ENCODE measurements at regions not wholly inside any gene's neighbourhood (a gene's known extent, or its start where the extent isn't known, plus 50 kb on each side); places are given as distances from the start of the nearest gene placed in this dataset.

DNA sequence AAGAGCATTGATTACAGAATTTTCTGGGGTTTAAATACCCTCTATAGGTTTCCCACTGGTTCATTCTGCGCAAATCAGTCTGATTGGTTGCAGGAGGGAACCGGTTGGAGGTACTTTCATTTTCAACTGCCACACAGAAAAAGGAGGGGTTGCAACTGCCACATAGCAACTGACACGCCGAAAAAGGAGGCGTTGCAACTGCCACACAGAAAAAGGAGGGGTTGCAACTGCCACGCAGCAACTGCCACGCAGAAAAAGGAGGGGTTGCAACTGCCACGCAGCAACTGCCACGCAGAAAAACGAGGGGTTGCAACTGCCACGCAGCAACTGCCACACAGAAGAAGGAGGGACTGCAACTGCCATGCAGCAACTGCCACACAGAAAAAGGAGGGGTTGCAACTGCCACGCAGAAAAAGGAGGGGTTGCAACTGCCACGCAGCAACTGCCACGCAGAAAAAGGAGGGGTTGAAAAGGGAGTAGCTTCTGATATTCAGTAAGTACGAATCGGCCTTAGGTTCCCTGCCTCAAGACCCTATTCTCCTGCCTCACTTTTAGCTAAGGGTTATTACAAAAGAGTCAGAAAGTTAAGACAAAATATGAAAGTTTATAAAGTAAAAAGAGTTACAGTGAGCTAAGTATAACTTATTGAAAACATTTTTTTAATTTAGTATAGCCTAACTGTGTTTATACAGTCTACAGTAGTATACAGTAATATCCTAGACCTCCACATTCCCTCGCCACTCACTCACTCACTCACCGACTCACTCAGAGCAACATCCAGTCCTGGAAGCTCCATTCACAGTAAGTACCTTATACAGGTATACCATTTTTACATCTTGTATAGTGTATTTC is 431.8 kb downstream of the KCTD8 start:
- no peak overlapping the region for H3K4me3 Mint-ChIP-seq
- H3K27me3 Mint-ChIP-seq = no peaks in the 10 kb centered on the region
- H3K27ac Mint-ChIP-seq = no peak overlapping the region
- no peaks in the 10 kb centered on the region for H3K36me3 Mint-ChIP-seq
- no peak for DNase-seq (ENCODE audit: low spot score in 2 of 2)
- H3K9me3 Mint-ChIP-seq = no peaks in the 10 kb centered on the region
- no peaks in the 10 kb centered on the region for H3K4me1 Mint-ChIP-seq
- ATAC-seq (ENCODE audit: low read depth) = no peak

DNA sequence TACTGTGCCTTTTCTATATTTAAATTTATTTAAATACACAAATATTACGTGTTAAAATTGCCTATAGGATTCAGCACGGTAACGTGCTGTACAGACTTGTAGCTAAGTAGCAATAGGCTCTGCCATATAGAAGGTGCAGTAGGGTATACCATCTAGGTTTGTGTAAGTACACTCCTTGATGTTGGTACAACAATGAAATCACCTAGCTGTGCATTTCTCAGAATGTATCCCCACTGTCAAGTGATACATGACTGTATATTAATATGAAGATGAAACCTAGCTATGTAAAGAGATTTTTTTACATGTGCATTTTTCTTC is 431.2 kb downstream of the KCTD8 start:
- Mint-ChIP-seq H3K36me3 (no peaks in the 10 kb centered on the region), H3K4me3 (no peak overlapping the region), H3K4me1 (no peaks in the 10 kb centered on the region), H3K9me3 (no peaks in the 10 kb centered on the region), H3K27ac (no peak overlapping the region), H3K27me3 (no peaks in the 10 kb centered on the region)
- ATAC-seq (ENCODE audit: low read depth) = no peak
- DNase-seq (ENCODE audit: low spot score in 2 of 2) = no peak

DNA sequence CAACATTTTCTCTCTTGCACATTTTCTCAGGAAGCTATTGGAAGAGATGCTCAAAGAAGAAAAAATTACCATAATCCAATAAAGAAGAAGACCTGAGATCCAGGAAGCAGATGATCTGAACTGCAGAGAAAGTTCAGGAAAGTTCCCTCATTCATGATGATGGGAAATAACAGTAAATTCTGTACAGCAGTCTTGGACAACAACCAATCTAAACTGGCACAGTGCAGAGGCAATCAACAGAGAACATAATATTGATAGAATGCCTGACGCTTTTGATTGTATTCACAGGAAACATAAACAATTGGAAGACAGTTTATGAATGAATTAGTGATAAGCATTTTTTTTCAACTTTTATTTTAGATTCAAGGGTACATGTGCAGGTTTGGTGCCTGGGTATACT is 428.9 kb downstream of the KCTD8 start:
- no peaks in the 10 kb centered on the region for H3K4me1 Mint-ChIP-seq
- H3K36me3 Mint-ChIP-seq = no peaks in the 10 kb centered on the region
- no peak overlapping the region for H3K4me3 Mint-ChIP-seq
- DNase-seq (ENCODE audit: low spot score in 2 of 2) (no peak), ATAC-seq (ENCODE audit: low read depth) (no peak)
- H3K27ac Mint-ChIP-seq = no peak overlapping the region
- H3K9me3 Mint-ChIP-seq = no peaks in the 10 kb centered on the region
- no peaks in the 10 kb centered on the region for H3K27me3 Mint-ChIP-seq

DNA sequence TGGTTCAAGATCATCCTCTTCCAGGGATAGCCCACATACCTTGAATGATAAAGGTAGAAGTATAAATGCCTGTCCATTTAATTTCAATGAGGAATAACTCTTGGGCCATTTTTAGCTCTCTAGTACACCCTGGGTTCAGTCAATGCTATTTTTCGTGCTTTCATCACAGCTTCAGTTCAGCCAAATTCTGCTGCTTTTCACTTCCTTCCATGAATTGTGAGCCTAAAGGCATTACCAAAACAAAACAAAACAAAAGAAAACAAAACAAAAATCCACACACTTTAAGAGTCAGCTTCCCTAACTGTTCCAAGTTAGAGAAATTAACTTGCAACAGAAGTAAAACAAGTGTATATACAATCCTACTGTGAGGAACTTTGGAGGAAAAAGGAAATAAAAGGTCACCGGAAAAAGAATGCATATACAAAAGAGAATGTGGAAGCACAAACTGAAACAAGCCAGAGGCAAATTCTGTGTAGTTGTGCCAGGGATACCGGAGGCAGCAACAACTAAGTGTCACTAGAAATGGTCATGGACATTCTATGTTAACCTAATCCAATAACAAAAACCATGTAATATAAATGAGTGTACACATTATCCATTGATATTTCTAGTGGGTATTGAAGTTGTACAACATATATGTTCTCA is 423.1 kb downstream of the KCTD8 start:
- ATAC-seq (ENCODE audit: low read depth) = no peak
- no peaks in the 10 kb centered on the region for H3K27me3 Mint-ChIP-seq
- no peak overlapping the region for H3K27ac Mint-ChIP-seq

DNA sequence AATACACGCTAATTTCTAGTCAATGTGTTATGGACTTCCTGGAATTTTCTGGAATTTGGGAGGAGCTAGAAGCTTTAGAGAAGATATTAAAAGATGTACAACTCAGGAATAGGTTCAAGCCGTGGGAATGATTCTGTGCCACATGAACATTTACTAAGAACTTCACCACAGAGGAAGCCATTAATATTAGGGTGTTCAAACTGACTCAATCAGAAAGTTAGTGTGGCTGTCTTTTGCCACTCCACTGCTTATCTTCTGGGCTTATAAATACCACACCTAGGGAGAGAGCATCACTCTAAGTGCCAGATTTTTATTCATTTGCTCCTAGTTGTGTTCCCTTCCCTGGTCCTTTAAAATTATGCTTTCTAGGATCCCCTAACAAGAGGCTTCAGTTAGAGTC is 409.8 kb downstream of the KCTD8 start:
- Mint-ChIP-seq H3K4me3 (no peak overlapping the region), H3K27me3 (no peaks in the 10 kb centered on the region), H3K4me1 (no peaks in the 10 kb centered on the region), H3K27ac (no peak overlapping the region), H3K36me3 (no peaks in the 10 kb centered on the region), H3K9me3 (no peaks in the 10 kb centered on the region)
- DNase-seq (ENCODE audit: low spot score in 2 of 2) (no peak), ATAC-seq (ENCODE audit: low read depth) (no peak)

More for the DNA sequence above, 423.1 kb downstream of the KCTD8 start:
- H3K4me1 Mint-ChIP-seq = no peaks in the 10 kb centered on the region
- DNase-seq (ENCODE audit: low spot score in 2 of 2) = no peak
- H3K4me3 Mint-ChIP-seq = no peak overlapping the region
- no peaks in the 10 kb centered on the region for H3K9me3 Mint-ChIP-seq
- H3K36me3 Mint-ChIP-seq = no peaks in the 10 kb centered on the region

DNA sequence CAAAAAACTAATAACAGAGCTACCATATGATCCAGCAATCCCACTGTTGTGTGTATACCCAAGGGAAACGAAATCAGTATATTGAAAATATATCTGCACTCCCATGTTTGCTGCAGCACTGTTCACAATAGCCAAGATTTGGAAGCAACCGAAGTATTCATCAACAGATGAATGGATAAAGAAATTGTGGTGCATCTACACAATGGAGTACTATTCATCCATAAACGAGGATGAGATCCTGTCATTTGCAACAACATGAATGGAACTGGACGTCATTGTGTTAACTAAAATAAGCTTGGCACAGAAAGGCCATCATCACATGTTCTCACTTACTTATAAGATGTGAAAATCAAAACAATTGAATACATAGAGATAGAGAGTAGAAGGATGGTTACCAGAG is 402.1 kb downstream of the KCTD8 start:
- Mint-ChIP-seq H3K36me3 (no peaks in the 10 kb centered on the region), H3K27ac (no peak overlapping the region), H3K27me3 (no peaks in the 10 kb centered on the region), H3K9me3 (peaks cover 2% of the 10 kb centered on the region), H3K4me3 (no peak overlapping the region), H3K4me1 (no peaks in the 10 kb centered on the region)
- no peak for DNase-seq (ENCODE audit: low spot score in 2 of 2)
- ATAC-seq (ENCODE audit: low read depth) = no peak

DNA sequence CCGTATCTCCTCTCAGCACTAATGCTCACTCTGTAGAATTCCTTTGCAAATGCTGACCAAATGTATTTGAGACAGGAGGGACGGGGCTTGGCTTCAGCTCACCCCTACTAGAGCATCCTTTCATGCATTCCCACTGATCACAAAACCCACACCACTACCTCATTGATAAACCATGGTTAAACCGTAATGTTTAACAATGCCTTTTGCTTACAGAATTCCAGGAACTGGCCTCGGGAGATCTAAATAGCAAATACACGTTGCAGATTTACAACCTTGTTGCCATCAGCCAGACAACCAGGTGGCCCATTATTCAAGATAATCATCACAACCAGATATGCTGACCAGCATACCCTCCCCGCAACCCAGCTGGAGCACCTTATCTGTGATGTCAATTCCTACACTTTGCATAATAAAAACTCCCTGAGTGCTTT is 391.9 kb downstream of the KCTD8 start:
- Mint-ChIP-seq H3K4me3 (no peak overlapping the region), H3K4me1 (no peaks in the 10 kb centered on the region), H3K36me3 (no peaks in the 10 kb centered on the region), H3K27ac (no peak overlapping the region), H3K9me3 (peaks cover 1% of the 10 kb centered on the region), H3K27me3 (no peaks in the 10 kb centered on the region)
- ATAC-seq (ENCODE audit: low read depth) (no peak), DNase-seq (ENCODE audit: low spot score in 2 of 2) (no peak)

DNA sequence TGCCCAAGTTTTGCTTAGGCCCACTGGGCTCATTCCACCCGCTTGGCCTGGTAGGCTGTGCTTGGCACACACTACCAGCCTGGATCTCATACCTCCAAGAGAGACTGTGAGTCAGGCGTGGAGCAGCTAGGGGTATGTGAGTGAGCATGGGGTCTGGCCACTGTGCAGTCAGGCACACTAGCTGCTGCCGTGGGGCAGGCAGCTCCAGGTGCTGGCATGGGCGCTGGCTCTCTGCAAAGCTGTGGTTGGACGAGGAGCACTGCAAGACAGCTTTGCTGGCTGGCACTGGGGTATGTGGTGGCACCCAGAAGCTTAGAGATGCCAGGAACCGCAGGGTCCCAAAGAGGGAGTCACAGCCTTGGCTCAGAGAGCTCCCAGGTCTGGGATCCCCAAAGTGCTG is 377.8 kb downstream of the KCTD8 start:
- Mint-ChIP-seq H3K4me1 (no peaks in the 10 kb centered on the region), H3K27ac (no peak overlapping the region), H3K27me3 (no peaks in the 10 kb centered on the region), H3K9me3 (peaks cover 2% of the 10 kb centered on the region), H3K36me3 (no peaks in the 10 kb centered on the region), H3K4me3 (no peak overlapping the region)
- DNase-seq (ENCODE audit: low spot score in 2 of 2) = no peak
- ATAC-seq (ENCODE audit: low read depth) = no peak

DNA sequence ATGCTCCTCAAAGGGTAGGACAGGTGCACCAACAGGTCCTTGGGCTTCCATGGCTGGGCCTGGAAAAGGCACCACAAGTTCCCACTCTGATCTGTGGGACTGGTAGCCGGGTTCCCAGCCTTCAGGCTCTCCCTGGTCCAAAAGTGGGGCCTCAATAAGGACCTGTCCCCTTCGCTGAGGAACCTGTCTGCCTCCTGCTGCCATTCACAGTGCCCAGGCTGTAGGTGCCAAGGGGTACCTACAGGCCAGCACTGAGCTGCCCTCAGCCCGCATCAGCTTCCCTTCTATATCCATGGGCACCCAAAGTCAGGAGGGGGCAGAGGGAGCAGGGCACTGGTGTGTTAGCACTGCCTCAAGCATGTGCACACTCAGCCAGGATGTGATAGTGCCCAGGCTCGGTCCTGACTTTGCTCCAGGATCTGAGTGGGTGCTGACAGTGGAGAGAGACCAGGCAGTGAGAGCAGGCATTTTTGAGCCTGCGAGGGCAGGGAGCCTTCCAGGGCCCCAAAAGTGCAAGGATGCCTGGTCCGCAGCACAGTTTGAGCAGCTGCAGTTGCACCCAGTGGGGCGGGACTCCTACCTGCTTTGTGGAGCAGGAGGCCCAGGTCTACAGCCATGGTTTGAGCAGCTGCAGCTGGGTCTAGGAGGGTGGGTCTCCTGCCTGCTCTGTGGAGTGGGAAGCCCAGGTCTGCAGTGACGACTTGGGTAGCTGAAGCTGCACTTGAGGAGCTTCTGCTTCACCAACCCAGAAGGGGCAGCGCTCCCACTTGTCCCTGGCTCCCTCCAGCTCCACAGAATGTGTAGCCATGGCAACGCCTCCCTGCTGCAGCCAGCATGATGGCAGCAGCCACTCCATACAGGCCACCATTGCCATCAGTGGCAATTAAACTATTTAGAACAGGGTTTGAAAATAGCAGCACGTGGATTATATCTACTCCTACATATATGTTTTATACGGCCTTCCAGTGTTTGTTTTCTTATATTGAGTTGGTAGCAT is 376.4 kb downstream of the KCTD8 start:
- no peaks in the 10 kb centered on the region for H3K4me1 Mint-ChIP-seq
- no peak overlapping the region for H3K27ac Mint-ChIP-seq
- no peaks in the 10 kb centered on the region for H3K36me3 Mint-ChIP-seq
- DNase-seq (ENCODE audit: low spot score in 2 of 2) = no peak
- no peak overlapping the region for H3K4me3 Mint-ChIP-seq
- ATAC-seq (ENCODE audit: low read depth) = no peak
- H3K27me3 Mint-ChIP-seq = no peaks in the 10 kb centered on the region
- H3K9me3 Mint-ChIP-seq = peaks cover 2% of the 10 kb centered on the region

DNA sequence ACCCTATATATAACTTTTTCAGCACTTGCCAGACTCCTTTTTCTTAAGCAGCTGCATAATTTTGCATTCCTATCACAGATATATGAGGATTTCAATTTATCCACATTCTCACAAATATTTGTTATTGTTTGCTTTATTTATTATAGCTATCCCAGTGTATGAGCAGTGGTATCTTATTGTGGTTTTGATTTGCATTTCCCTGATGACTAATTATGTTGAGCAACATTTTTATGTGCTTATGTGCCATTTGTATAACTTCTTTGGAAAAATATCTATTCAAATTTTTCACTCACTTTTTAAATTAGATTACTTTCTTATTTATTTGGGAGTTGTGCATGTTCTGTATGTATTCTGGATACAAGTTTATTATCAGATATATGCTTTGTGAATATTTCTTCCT is 361.9 kb downstream of the KCTD8 start:
- DNase-seq (ENCODE audit: low spot score in 2 of 2) = no peak
- no peak overlapping the region for H3K4me3 Mint-ChIP-seq
- no peaks in the 10 kb centered on the region for H3K36me3 Mint-ChIP-seq
- H3K9me3 Mint-ChIP-seq = peaks cover 7% of the 10 kb centered on the region
- no peak overlapping the region for H3K27ac Mint-ChIP-seq
- no peaks in the 10 kb centered on the region for H3K27me3 Mint-ChIP-seq
- no peak for ATAC-seq (ENCODE audit: low read depth)
- H3K4me1 Mint-ChIP-seq = no peaks in the 10 kb centered on the region

DNA sequence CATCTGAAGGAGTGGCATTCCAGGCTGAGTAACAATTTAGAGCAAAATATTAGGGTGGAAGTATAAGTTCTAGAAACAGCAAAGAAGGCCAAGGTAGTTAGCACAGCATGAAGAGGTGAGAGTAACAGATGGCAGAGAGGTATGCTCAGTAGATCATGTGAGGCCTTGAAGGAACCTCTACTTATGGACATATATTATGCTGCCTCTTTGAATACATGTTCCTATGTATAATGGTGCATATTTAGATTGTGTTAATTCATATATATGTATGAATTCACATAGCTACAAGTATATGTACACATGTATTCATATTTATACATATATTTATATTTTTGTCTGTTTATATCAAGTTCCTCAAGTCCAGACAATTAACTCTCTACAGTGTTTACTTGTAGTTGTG is 355.2 kb downstream of the KCTD8 start:
- Mint-ChIP-seq H3K4me1 (no peaks in the 10 kb centered on the region), H3K27ac (no peak overlapping the region), H3K4me3 (no peak overlapping the region), H3K27me3 (no peaks in the 10 kb centered on the region), H3K36me3 (no peaks in the 10 kb centered on the region), H3K9me3 (peaks cover 2% of the 10 kb centered on the region)
- no peak for ATAC-seq (ENCODE audit: low read depth)
- DNase-seq (ENCODE audit: low spot score in 2 of 2) = no peak

DNA sequence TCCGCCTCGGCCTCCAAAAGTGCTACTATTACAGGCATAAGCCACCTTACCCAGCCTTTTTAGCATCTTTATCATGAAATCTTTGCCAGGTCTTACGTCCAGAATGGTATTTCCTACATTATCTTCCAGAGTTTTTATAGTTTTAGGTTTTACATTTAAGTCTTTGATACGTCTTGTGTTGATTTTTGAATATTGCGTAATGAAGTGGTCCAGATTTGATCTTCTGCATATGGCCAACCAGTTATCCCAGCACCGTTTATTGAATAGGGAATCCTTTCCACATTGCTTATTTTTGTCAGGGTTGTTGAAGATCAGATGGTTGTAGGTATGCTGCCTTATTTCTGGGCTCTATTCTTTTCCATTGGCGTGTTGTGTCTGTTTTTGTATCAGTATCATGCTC is 349.6 kb downstream of the KCTD8 start:
- H3K4me3 Mint-ChIP-seq = no peak overlapping the region
- no peak overlapping the region for H3K27ac Mint-ChIP-seq
- no peak for ATAC-seq (ENCODE audit: low read depth)
- H3K27me3 Mint-ChIP-seq = no peaks in the 10 kb centered on the region
- H3K4me1 Mint-ChIP-seq = no peaks in the 10 kb centered on the region
- no peak for DNase-seq (ENCODE audit: low spot score in 2 of 2)
- H3K36me3 Mint-ChIP-seq = no peaks in the 10 kb centered on the region
- peaks cover 6% of the 10 kb centered on the region for H3K9me3 Mint-ChIP-seq

DNA sequence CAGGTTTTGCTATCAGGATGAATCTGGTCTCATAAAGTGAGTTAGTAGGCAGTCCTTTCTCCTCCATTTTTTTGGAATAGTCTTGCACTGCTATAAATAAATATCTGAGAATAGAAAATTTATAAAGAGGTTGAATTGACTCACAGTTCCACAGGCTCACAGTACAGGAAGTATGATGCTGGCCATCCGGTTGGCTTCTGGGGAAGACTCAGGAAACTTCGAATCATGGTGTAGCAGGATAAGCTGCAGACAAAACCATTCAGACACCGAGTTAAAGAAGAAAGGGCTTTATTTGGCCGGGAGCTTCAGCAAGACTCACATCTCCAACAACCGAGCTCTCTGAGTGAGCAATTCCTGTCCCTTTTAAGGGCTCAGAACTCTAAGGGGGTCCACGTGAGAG is 348.2 kb downstream of the KCTD8 start:
- no peak for ATAC-seq (ENCODE audit: low read depth)
- Mint-ChIP-seq H3K9me3 (peaks cover 9% of the 10 kb centered on the region), H3K27ac (no peak overlapping the region), H3K27me3 (no peaks in the 10 kb centered on the region), H3K36me3 (no peaks in the 10 kb centered on the region), H3K4me1 (no peaks in the 10 kb centered on the region), H3K4me3 (no peak overlapping the region)
- DNase-seq (ENCODE audit: low spot score in 2 of 2) = no peak
